H9 (cell line): ENCODE measurements at regions not wholly inside any gene's neighbourhood (a gene's known extent, or its start where the extent isn't known, plus 50 kb on each side); places are given as distances from the start of the nearest gene placed in this dataset.

Experiments used
- DNase-seq: peaks from one replicate; pipeline ENCODE4 v3.0.0-alpha.2; 2017
- H2AFZ ChIP-seq: one replicate; pipeline ENCODE4 v1.6.1; 2013; ENCODE audit warnings: mild to moderate bottlenecking, low read length, control low read depth, moderate library complexity
- H2AK5ac ChIP-seq: 2 replicates; pipeline ENCODE4 v1.6.1; 2013; ENCODE audit warnings: low read length, control low read depth, mixed read lengths; ENCODE audit not compliant: insufficient read length
- H2BK120ac ChIP-seq: one replicate; pipeline ENCODE4 v1.6.1; 2013; ENCODE audit warnings: low read depth, mild to moderate bottlenecking, low read length, control low read depth, inconsistent platforms; ENCODE audit not compliant: poor library complexity, severe bottlenecking
- H2BK12ac ChIP-seq: 2 replicates; pipeline ENCODE4 v1.6.1; 2013; ENCODE audit warnings: low read length, control low read depth, mixed read lengths, low read depth; ENCODE audit not compliant: insufficient read length
- H2BK15ac ChIP-seq: 2 replicates; pipeline ENCODE4 v1.6.1; 2013; ENCODE audit warnings: low read depth, low read length, control low read depth
- H2BK20ac ChIP-seq: one replicate; pipeline ENCODE4 v1.6.1; 2013; ENCODE audit warnings: low read depth, mild to moderate bottlenecking, low read length, control low read depth, inconsistent platforms; ENCODE audit not compliant: poor library complexity, severe bottlenecking
- H2BK5ac ChIP-seq: 2 replicates; pipeline ENCODE4 v1.6.1; 2013; ENCODE audit warnings: low read length, control low read depth, mixed read lengths; ENCODE audit not compliant: insufficient read length
- H3K14ac ChIP-seq: 2 replicates; pipeline ENCODE4 v1.6.1; 2013; ENCODE audit warnings: low read length, control low read depth; ENCODE audit not compliant: insufficient read depth
- H3K18ac ChIP-seq: 2 replicates; pipeline ENCODE4 v1.6.1; 2013; ENCODE audit warnings: low read depth, mild to moderate bottlenecking, mixed read lengths, low read length, control low read depth; ENCODE audit not compliant: insufficient read length
- H3K23ac ChIP-seq: 2 replicates; pipeline ENCODE4 v1.6.1; 2013; ENCODE audit warnings: low read length, control low read depth, mixed read lengths, low read depth; ENCODE audit not compliant: insufficient read length
- H3K23me2 ChIP-seq: 2 replicates; pipeline ENCODE4 v1.6.1; 2013; ENCODE audit warnings: low read depth, mild to moderate bottlenecking, mixed read lengths, low read length, control low read depth; ENCODE audit not compliant: insufficient read length, poor library complexity, severe bottlenecking
- H3K27ac ChIP-seq: 2 replicates; pipeline ENCODE4 v1.5.1; 2013; ENCODE audit warnings: low read length, control low read depth, mixed read lengths, low read depth; ENCODE audit not compliant: insufficient read length
- H3K27me3 ChIP-seq: 2 replicates; pipeline ENCODE4 v1.6.1; 2013; ENCODE audit warnings: low read length, control low read depth, inconsistent platforms; ENCODE audit not compliant: insufficient read depth
- H3K4ac ChIP-seq: 2 replicates; pipeline ENCODE4 v1.6.1; 2013; ENCODE audit warnings: low read depth, mild to moderate bottlenecking, control low read depth, inconsistent platforms, low read length, moderate library complexity
- H3K4me1 ChIP-seq: 2 replicates; pipeline ENCODE4 v1.6.1; 2013; ENCODE audit warnings: low read length, control low read depth, inconsistent platforms; ENCODE audit not compliant: insufficient read depth
- H3K4me2 ChIP-seq: 2 replicates; pipeline ENCODE4 v1.6.1; 2013; ENCODE audit warnings: low read length, control low read depth, mixed read lengths; ENCODE audit not compliant: insufficient read length, insufficient read depth
- H3K56ac ChIP-seq: 2 replicates; pipeline ENCODE4 v1.6.1; 2013; ENCODE audit warnings: low read depth, mild to moderate bottlenecking, mixed read lengths, low read length, control low read depth; ENCODE audit not compliant: insufficient read length
- H3K79me1 ChIP-seq: 2 replicates; pipeline ENCODE4 v1.6.1; 2013; ENCODE audit warnings: low read depth, mild to moderate bottlenecking, moderate library complexity, low read length, control low read depth, inconsistent platforms; ENCODE audit not compliant: insufficient read depth, poor library complexity, severe bottlenecking
- H3K79me2 ChIP-seq: 2 replicates; pipeline ENCODE4 v1.6.1; 2013; ENCODE audit warnings: low read length, control low read depth, inconsistent platforms; ENCODE audit not compliant: insufficient read depth
- H3K9ac ChIP-seq: 2 replicates; pipeline ENCODE4 v1.6.1; 2013; ENCODE audit warnings: low read length, control low read depth, mixed read lengths; ENCODE audit not compliant: insufficient read length; ENCODE audit errors: extremely low read depth
- H3K9me3 ChIP-seq: one replicate; pipeline ENCODE4 v1.6.1; 2013; ENCODE audit warnings: low read depth, low read length, inconsistent platforms; ENCODE audit not compliant: control insufficient read depth
- H3T11ph ChIP-seq: one replicate; pipeline ENCODE4 v1.6.1; 2013; ENCODE audit warnings: mild to moderate bottlenecking, low read length, control low read depth, inconsistent platforms
- H4K20me1 ChIP-seq: one replicate; pipeline ENCODE4 v1.6.1; 2013; ENCODE audit not compliant: control insufficient read depth, insufficient read length, insufficient read depth
- H4K5ac ChIP-seq: 2 replicates; pipeline ENCODE4 v1.6.1; 2013; ENCODE audit warnings: low read depth, mild to moderate bottlenecking, mixed read lengths, low read length, control low read depth; ENCODE audit not compliant: insufficient read length
- H4K8ac ChIP-seq: replicated peaks from 2 replicates; pipeline ENCODE4 v1.6.1; 2013; ENCODE audit warnings: low read length, control low read depth, mixed read lengths, low read depth; ENCODE audit not compliant: insufficient read length
- H4K91ac ChIP-seq: 2 replicates; pipeline ENCODE4 v1.6.1; 2013; ENCODE audit warnings: low read depth, mild to moderate bottlenecking, moderate library complexity, mixed read lengths, low read length, control low read depth; ENCODE audit not compliant: insufficient read length
- H3K27ac Mint-ChIP-seq, 3 experiments: 2 replicates in 2 of 3; 3 replicates in 1 of 3; pipeline ENCODE4 v1.8.0; 2020 to 2021; ENCODE audit warnings: mixed read lengths in 3 of 3, mild to moderate bottlenecking in 1 of 3, moderate library complexity in 1 of 3
- H3K27me3 Mint-ChIP-seq: 2 replicates; pipeline ENCODE4 v1.8.0; 2021; ENCODE audit warnings: low read depth, mild to moderate bottlenecking, moderate library complexity, mixed read lengths
- H3K36me3 Mint-ChIP-seq, 3 experiments: 2 replicates in 2 of 3; 3 replicates in 1 of 3; pipeline ENCODE4 v1.8.0; 2020 to 2021; ENCODE audit warnings: low read depth in 3 of 3, mixed read lengths in 3 of 3; ENCODE audit not compliant: insufficient read depth in 1 of 3
- H3K4me1 Mint-ChIP-seq, 2 experiments: 2 replicates each; pipeline ENCODE4 v1.8.0; 2020; ENCODE audit warnings: mixed read lengths in 2 of 2
- H3K4me3 Mint-ChIP-seq, 2 experiments: 2 replicates in 1 of 2; 3 replicates in 1 of 2; pipeline ENCODE4 v1.8.0; 2020 to 2021; ENCODE audit warnings: mild to moderate bottlenecking in 2 of 2, mixed read lengths in 2 of 2, moderate library complexity in 1 of 2
- H3K9me3 Mint-ChIP-seq, 2 experiments: 2 replicates in 1 of 2; 3 replicates in 1 of 2; pipeline ENCODE4 v1.8.0; 2020; ENCODE audit warnings: mild to moderate bottlenecking in 2 of 2, mixed read lengths in 2 of 2, moderate library complexity in 1 of 2
- CTCF ChIP-seq: fragments of 200-600 bp; sonication (generic); conservative IDR thresholded peaks from 3 replicates; pipeline ENCODE4 v1.8.0; 2021; ENCODE audit warnings: antibody characterized with exemption, mild to moderate bottlenecking
- WGBS: extraction: QIAGEN DNeasy Blood & Tissue Kit; methylation state at CpG from one replicate; pipeline ENCODE4 v1.1.7; 2013; ENCODE audit warnings: missing lambda C conversion rate, low lambda C conversion rate, mixed read lengths; ENCODE audit not compliant: insufficient read length; ENCODE audit errors: extremely low coverage; 5-methylcytosine and 5-hydroxymethylcytosine counted together

GRCh38 chr6:130766239-130767144, 60.7 kb upstream of the SMLR1 start:
- no peak overlapping the region for H3K27ac Mint-ChIP-seq
- H3K9me3 ChIP-seq: no peaks in the 10 kb centered on the region
- no peak overlapping the region for H2BK12ac ChIP-seq
- no peak for DNase-seq
- H3K56ac ChIP-seq: no peak overlapping the region
- no peak overlapping the region for H2BK15ac ChIP-seq
- no peak overlapping the region for H3K18ac ChIP-seq
- H2BK120ac ChIP-seq: no peak overlapping the region
- no peak overlapping the region for H2AFZ ChIP-seq
- no peak overlapping the region for H2BK5ac ChIP-seq
- no peaks in the 10 kb centered on the region for H3K36me3 Mint-ChIP-seq
- no peak overlapping the region for H2BK20ac ChIP-seq
- H3K79me1 ChIP-seq: no peaks in the 10 kb centered on the region
- no peaks in the 10 kb centered on the region for H3K79me2 ChIP-seq
- no peak overlapping the region for H4K91ac ChIP-seq
- H3T11ph ChIP-seq: no peak overlapping the region
- H3K27me3 ChIP-seq: no peaks in the 10 kb centered on the region
- H3K23me2 ChIP-seq: no peaks in the 10 kb centered on the region
- H3K14ac ChIP-seq: no peak overlapping the region
- no CpG with 5 or more reads among the region's 7 CpGs for whole genome bisulfite sequencing
- no peak overlapping the region for H3K4me3 Mint-ChIP-seq
- no peak overlapping the region for H2AK5ac ChIP-seq
- H3K9ac ChIP-seq: no peak overlapping the region
- no peak overlapping the region for H4K8ac ChIP-seq
- no peak for TF ChIP-seq CTCF
- no peak overlapping the region for H3K4ac ChIP-seq
- H3K4me1 Mint-ChIP-seq: peaks cover 0 to 5% of the 10 kb centered on the region in 2 experiments; a peak in 1 of 4 replicates
- no peak overlapping the region for H3K23ac ChIP-seq
- no peak overlapping the region for H3K27ac ChIP-seq
- no peaks in the 10 kb centered on the region; the same call in 1 of the 2 replicates for H3K4me1 ChIP-seq
- no peak overlapping the region for H4K5ac ChIP-seq
- H3K27me3 Mint-ChIP-seq: no peaks in the 10 kb centered on the region
- no peak overlapping the region for H3K4me2 ChIP-seq
- H4K20me1 ChIP-seq: no peaks in the 10 kb centered on the region
- H3K9me3 Mint-ChIP-seq: no peaks in the 10 kb centered on the region; a peak in 1 of 5 replicates
